Choroid plexus epithelial cell (primary cell): ENCODE measurements at regions not wholly inside any gene's neighbourhood (a gene's known extent, or its start where the extent isn't known, plus 50 kb on each side); places are given as distances from the start of the nearest gene placed in this dataset.

Experiments used
- DNase-seq: peaks from one replicate; pipeline ENCODE4 v3.0.0-alpha.2; 2010; ENCODE audit warnings: low read depth
- H3K4me3 ChIP-seq: 2 replicates; pipeline ENCODE4 v1.5.1; 2011; ENCODE audit warnings: low read depth, mild to moderate bottlenecking, control low read depth, low read length, moderate library complexity
- CTCF ChIP-seq: conservative IDR thresholded peaks from 2 replicates; pipeline ENCODE4 v1.5.1; 2011; ENCODE audit warnings: low read depth, mild to moderate bottlenecking, control low read depth, inconsistent platforms, low read length, moderate library complexity

- TF ChIP-seq CTCF = no peak
- no peak for DNase-seq
- H3K4me3 ChIP-seq = no peak overlapping the region
Measured at GRCh38 chr22:26956371-26956770, 299.0 kb downstream of the MIAT start.

- TF ChIP-seq CTCF = no peak
- DNase-seq = no peak
- no peak overlapping the region for H3K4me3 ChIP-seq
Measured at GRCh38 chr22:26957176-26957575, 299.8 kb downstream of the MIAT start.

- H3K4me3 ChIP-seq = no peak overlapping the region
- DNase-seq = peak; percentile 8
- TF ChIP-seq CTCF = no peak
Measured at GRCh38 chr22:26957897-26958296, 300.5 kb downstream of the MIAT start.

GRCh38 chr22:26958378-26958777 is 301.0 kb downstream of the MIAT start:
- no peak overlapping the region for H3K4me3 ChIP-seq
- DNase-seq = no peak
- TF ChIP-seq CTCF = no peak

- no peak for DNase-seq
- no peak overlapping the region for H3K4me3 ChIP-seq
- TF ChIP-seq CTCF = no peak
Measured at GRCh38 chr22:26964642-26965041, 307.3 kb downstream of the MIAT start.

- DNase-seq = no peak
- no peak overlapping the region for H3K4me3 ChIP-seq
- TF ChIP-seq CTCF = no peak
Measured at GRCh38 chr22:26967282-26967681, 309.9 kb downstream of the MIAT start.

- H3K4me3 ChIP-seq = no peak overlapping the region
- TF ChIP-seq CTCF = no peak
- no peak for DNase-seq
Measured at GRCh38 chr22:26968859-26969523, 311.6 kb downstream of the MIAT start.
